ENCODE measurements at regions not wholly inside any gene's neighbourhood (a gene's known extent, or its start where the extent isn't known, plus 50 kb on each side); places are given as distances from the start of the nearest gene placed in this dataset.
A peak's percentile ranks its signal among the peaks of the same experiment; 100 is the strongest.

DNA sequence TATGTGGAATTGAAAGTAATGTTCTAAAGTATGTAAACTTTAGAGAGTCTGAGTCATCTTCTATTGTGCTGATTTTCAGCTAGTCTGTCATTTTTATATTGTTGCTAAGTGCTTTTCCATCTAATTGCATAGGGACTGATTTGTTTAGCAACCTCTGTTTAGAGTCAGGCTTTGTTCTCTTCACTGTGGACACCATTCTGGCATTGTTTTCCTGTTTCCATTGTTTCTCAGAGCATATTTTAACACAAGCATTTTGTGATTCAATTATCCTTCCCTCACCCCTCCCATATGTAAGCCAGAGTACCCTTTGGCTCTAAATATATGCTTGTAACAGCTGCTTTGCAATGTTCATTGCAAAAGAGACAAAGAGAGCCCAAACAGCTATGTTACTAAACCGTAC, 748.4 kb upstream of the PHF14 start:
- Mint-ChIP-seq H3K4me1 (ENCODE audit: unreplicated experiment) (peaks cover 65% of the 10 kb centered on the region), H3K36me3 (ENCODE audit: unreplicated experiment) (peaks cover 3% of the 10 kb centered on the region), H3K9me3 (ENCODE audit: unreplicated experiment) (peaks cover 8% of the 10 kb centered on the region), H3K27ac (ENCODE audit: unreplicated experiment) (peak overlapping the region; percentile 89), H3K27me3 (ENCODE audit: unreplicated experiment) (no peaks in the 10 kb centered on the region), H3K4me3 (ENCODE audit: unreplicated experiment) (no peak overlapping the region)
- TF ChIP-seq, protein P1, sequence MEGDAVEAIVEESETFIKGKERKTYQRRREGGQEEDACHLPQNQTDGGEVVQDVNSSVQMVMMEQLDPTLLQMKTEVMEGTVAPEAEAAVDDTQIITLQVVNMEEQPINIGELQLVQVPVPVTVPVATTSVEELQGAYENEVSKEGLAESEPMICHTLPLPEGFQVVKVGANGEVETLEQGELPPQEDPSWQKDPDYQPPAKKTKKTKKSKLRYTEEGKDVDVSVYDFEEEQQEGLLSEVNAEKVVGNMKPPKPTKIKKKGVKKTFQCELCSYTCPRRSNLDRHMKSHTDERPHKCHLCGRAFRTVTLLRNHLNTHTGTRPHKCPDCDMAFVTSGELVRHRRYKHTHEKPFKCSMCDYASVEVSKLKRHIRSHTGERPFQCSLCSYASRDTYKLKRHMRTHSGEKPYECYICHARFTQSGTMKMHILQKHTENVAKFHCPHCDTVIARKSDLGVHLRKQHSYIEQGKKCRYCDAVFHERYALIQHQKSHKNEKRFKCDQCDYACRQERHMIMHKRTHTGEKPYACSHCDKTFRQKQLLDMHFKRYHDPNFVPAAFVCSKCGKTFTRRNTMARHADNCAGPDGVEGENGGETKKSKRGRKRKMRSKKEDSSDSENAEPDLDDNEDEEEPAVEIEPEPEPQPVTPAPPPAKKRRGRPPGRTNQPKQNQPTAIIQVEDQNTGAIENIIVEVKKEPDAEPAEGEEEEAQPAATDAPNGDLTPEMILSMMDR (IDR thresholded peaks at IDR 0.05) = no peak
- DNase-seq (ENCODE audit: extremely low spot score, unreplicated experiment) = no peak

DNA sequence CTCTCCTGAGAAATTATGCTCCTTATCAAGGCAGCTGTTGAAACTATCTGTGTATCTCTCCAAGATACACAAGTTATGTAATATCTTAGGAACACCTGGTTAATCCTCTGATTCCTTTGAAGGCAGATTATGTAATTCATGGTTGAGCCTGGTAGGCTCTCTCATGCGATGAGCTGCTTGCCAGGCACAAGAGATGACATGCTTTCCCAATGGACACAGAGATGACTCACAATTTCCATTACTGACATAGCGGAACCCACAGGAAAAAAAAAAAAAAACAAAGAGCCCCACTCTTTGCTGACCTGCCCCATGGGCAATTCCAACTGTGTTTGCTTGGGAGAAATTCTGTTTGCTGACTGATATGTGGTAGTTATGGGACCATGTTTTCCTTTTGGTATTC, 736.4 kb upstream of the PHF14 start:
- H3K36me3 Mint-ChIP-seq (ENCODE audit: unreplicated experiment) = peaks cover 4% of the 10 kb centered on the region
- no peak for DNase-seq (ENCODE audit: extremely low spot score, unreplicated experiment)
- H3K27ac Mint-ChIP-seq (ENCODE audit: unreplicated experiment) = peak overlapping the region; percentile 85
- H3K9me3 Mint-ChIP-seq (ENCODE audit: unreplicated experiment) = peaks cover 3% of the 10 kb centered on the region
- TF ChIP-seq, protein P1 (IDR thresholded peaks at IDR 0.05) = no peak
- H3K27me3 Mint-ChIP-seq (ENCODE audit: unreplicated experiment) = no peaks in the 10 kb centered on the region
- H3K4me1 Mint-ChIP-seq (ENCODE audit: unreplicated experiment) = peaks cover 63% of the 10 kb centered on the region
- no peak overlapping the region for H3K4me3 Mint-ChIP-seq (ENCODE audit: unreplicated experiment)

DNA sequence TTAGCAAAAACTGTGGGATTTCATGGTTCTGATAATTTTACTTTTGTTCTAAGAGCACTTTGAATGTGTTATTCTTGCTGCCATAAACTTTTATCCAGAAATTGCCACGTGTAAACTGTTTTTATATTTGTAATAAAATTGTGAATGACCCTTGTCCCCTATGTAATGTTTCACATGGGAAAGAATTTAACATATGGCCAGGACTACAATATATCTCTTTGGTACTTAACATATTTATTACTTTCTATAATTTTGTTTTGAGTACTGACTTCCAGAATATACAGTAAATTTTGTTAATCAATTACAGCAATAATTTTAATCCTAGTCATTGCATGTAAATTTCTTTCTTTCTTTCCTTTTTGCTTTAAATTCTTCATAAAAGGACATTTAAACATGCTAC, 735.0 kb upstream of the PHF14 start:
- Mint-ChIP-seq H3K4me1 (ENCODE audit: unreplicated experiment) (peaks cover 61% of the 10 kb centered on the region), H3K9me3 (ENCODE audit: unreplicated experiment) (peaks cover 3% of the 10 kb centered on the region), H3K4me3 (ENCODE audit: unreplicated experiment) (peak overlapping the region; percentile 50), H3K36me3 (ENCODE audit: unreplicated experiment) (peaks cover 4% of the 10 kb centered on the region), H3K27me3 (ENCODE audit: unreplicated experiment) (no peaks in the 10 kb centered on the region), H3K27ac (ENCODE audit: unreplicated experiment) (peak overlapping the region; percentile 85)
- DNase-seq (ENCODE audit: extremely low spot score, unreplicated experiment) = no peak
- TF ChIP-seq, protein P1 (IDR thresholded peaks at IDR 0.05) = no peak

DNA sequence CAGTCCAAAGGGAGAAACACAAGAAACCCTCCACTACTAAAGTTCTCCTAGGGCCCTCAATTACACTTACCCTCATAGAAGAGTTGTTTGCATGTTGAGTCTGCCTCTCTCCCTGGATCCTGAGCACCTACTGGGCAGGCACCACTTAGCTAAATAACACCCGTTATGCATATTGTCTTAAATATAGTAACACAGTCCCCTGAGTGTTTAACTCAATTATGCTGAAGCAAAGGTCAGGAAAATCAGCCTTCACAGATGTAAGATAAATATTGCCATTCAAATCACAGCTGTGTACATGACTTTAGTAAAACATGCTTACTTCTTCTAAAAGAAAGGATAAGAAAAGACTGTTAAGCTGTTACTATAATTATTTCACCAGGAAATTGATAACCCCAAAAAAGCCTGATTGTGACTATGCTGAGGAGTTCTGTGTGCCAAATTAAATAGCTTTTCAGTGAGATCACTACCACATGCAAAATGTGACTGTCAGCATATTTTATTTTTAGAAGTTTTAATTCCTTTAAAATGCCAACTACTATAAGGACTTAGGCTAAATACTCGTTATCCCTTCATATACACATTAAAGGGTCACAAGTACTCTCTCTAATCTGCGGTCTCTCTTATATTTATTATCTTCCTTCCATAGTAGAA, 733.9 kb upstream of the PHF14 start:
- H3K4me3 Mint-ChIP-seq (ENCODE audit: unreplicated experiment) = peak overlapping the region; percentile 50
- peak overlapping the region; percentile 85 for H3K27ac Mint-ChIP-seq (ENCODE audit: unreplicated experiment)
- TF ChIP-seq, protein P1 (IDR thresholded peaks at IDR 0.05) = no peak
- peaks cover 56% of the 10 kb centered on the region for H3K4me1 Mint-ChIP-seq (ENCODE audit: unreplicated experiment)
- DNase-seq (ENCODE audit: extremely low spot score, unreplicated experiment) = no peak
- H3K36me3 Mint-ChIP-seq (ENCODE audit: unreplicated experiment) = peaks cover 4% of the 10 kb centered on the region
- peaks cover 3% of the 10 kb centered on the region for H3K9me3 Mint-ChIP-seq (ENCODE audit: unreplicated experiment)
- H3K27me3 Mint-ChIP-seq (ENCODE audit: unreplicated experiment) = no peaks in the 10 kb centered on the region

DNA sequence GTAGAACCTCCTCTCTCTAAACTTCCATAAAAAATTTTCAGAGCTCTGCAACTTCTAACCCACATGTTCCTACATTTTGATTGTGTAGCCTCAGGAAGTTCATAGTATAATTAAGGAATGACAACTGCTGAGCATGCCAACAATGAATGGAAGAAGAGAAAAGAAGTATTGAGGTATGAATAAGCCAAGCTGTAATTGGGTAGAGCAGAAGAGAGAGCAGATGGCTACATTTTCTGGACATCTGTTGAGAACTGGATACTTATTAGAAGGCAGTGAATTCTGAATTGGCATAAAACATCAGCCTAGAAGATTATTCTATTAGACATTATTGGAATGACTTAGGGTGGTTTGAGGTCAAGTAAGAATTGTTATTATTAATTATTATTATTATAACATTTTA, 728.3 kb upstream of the PHF14 start:
- Mint-ChIP-seq H3K36me3 (ENCODE audit: unreplicated experiment) (peaks cover 6% of the 10 kb centered on the region), H3K4me3 (ENCODE audit: unreplicated experiment) (no peak overlapping the region), H3K27ac (ENCODE audit: unreplicated experiment) (peak overlapping the region; percentile 0), H3K9me3 (ENCODE audit: unreplicated experiment) (peaks cover 19% of the 10 kb centered on the region), H3K27me3 (ENCODE audit: unreplicated experiment) (no peaks in the 10 kb centered on the region), H3K4me1 (ENCODE audit: unreplicated experiment) (peaks cover 25% of the 10 kb centered on the region)
- DNase-seq (ENCODE audit: extremely low spot score, unreplicated experiment) = no peak
- TF ChIP-seq, protein P1 (IDR thresholded peaks at IDR 0.05) = no peak
